HEK293T (cell line): ENCODE measurements at regions not wholly inside any gene's neighbourhood (a gene's known extent, or its start where the extent isn't known, plus 50 kb on each side); places are given as distances from the start of the nearest gene placed in this dataset.

Experiments used
- BHLHE40 ChIP-seq: fragments of 450-650 bp; IDR thresholded peaks from 2 replicates; pipeline ENCODE4 v1.6.1; 2016; ENCODE audit warnings: mild to moderate bottlenecking, moderate library complexity, borderline replicate concordance
- FOXA1 ChIP-seq: fragments of 450-650 bp; IDR thresholded peaks from 2 replicates; pipeline ENCODE4 v1.6.1; 2016; ENCODE audit warnings: mild to moderate bottlenecking
- FOXM1 ChIP-seq: fragments of 450-650 bp; IDR thresholded peaks from 2 replicates; pipeline ENCODE4 v1.6.1; 2017; ENCODE audit warnings: mild to moderate bottlenecking, borderline replicate concordance
- HDGF ChIP-seq: fragments of 450-650 bp; IDR thresholded peaks from 2 replicates; pipeline ENCODE4 v1.6.1; 2017; ENCODE audit warnings: antibody characterized with exemption, borderline replicate concordance
- LEF1 ChIP-seq: fragments of 450-650 bp; IDR thresholded peaks from 2 replicates; pipeline ENCODE4 v1.6.1; 2017; ENCODE audit warnings: mild to moderate bottlenecking, borderline replicate concordance
- NFRKB ChIP-seq: fragments of 450-650 bp; IDR thresholded peaks from 2 replicates; pipeline ENCODE4 v1.6.1; 2016; ENCODE audit warnings: mild to moderate bottlenecking, moderate library complexity
- SP1 ChIP-seq: fragments of 450-650 bp; IDR thresholded peaks from 2 replicates; pipeline ENCODE4 v1.6.1; 2017

DNA sequence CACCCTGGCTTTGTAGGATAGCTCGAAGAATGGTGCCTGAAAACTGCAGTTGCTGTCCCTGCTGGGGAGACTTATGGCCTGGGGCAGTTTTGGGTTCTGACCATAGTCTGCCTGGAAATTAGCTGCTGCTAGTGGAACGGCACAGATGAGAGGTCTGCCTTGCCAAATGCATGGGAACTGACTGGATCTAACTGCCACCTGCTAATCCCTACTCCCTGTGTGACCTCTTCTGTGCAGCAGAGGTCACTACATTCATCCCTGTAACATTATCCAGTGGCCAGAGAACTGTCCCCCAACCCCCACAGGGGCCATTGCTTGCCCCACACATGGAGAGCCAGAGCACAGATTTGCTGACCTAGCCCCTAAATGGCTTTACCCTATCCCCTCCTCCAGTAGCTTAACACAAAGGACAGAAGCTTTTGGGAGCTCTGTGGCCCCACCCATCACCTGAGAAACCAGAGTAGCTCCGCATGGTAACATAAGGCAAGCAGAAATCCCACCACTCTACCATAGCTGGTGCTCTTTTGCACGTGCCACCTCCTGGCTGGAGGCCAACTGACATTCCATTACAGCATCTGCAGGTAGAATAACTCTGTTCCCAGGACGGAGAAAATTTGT is 840.0 kb downstream of the EPHA3 start:
- no peak for TF ChIP-seq BHLHE40
- no peak for TF ChIP-seq LEF1
- TF ChIP-seq NFRKB = no peak
- TF ChIP-seq SP1 = no peak
- no peak for TF ChIP-seq HDGF
- TF ChIP-seq FOXA1 = no peak
- TF ChIP-seq FOXM1 = no peak
